ENCODE measurements at regions not wholly inside any gene's neighbourhood (a gene's known extent, or its start where the extent isn't known, plus 50 kb on each side); places are given as distances from the start of the nearest gene placed in this dataset.
"Not testable (repeated sequence)": the region's sequence is repeated elsewhere in the genome, so short reads cannot be mapped to it uniquely, and the experiment has no call there.

- ChIA-PET POLR2A (no interaction called here), CTCF (no interaction called here)
These were observed 619.7 kb downstream of the GATA3 start for GRCh38 chr10:8674230-8674629.

GRCh38 chr10:8677642-8678041 lies 623.2 kb downstream of the GATA3 start:
- CTCF ChIA-PET, result no interaction called here
- POLR2A ChIA-PET, result no interaction called here

GRCh38 chr10:8684916-8685315 lies 630.4 kb downstream of the GATA3 start:
- POLR2A ChIA-PET, CTCF ChIA-PET: not testable (repeated sequence)

GRCh38 chr10:8688881-8689280 lies 634.4 kb downstream of the GATA3 start:
- POLR2A ChIA-PET, result no interaction called here
- CTCF ChIA-PET, result no interaction called here

GRCh38 chr10:8691498-8692017 lies 637.1 kb downstream of the GATA3 start:
- CTCF ChIA-PET, result no interaction called here
- POLR2A ChIA-PET, result no interaction called here

- CTCF ChIA-PET, POLR2A ChIA-PET: not testable (repeated sequence)
These were observed 639.1 kb downstream of the GATA3 start for GRCh38 chr10:8693635-8694034.

- CTCF ChIA-PET, result no interaction called here
- POLR2A ChIA-PET, result no interaction called here
These were observed 642.3 kb downstream of the GATA3 start for GRCh38 chr10:8696746-8697145.

- ChIA-PET CTCF (no interaction called here), POLR2A (no interaction called here)
These were observed 646.2 kb downstream of the GATA3 start for GRCh38 chr10:8700689-8701088.

- POLR2A ChIA-PET, result no interaction called here
- CTCF ChIA-PET, result no interaction called here
These were observed 647.7 kb downstream of the GATA3 start for GRCh38 chr10:8702181-8702580.

- CTCF ChIA-PET, result no interaction called here
- POLR2A ChIA-PET, result no interaction called here
These were observed 650.9 kb downstream of the GATA3 start for GRCh38 chr10:8705415-8705814.

- POLR2A ChIA-PET, result no interaction called here
- CTCF ChIA-PET, result no interaction called here
These were observed 658.2 kb downstream of the GATA3 start for GRCh38 chr10:8712656-8713055.

- ChIA-PET CTCF (no interaction called here), POLR2A (no interaction called here)
These were observed 665.5 kb downstream of the GATA3 start for GRCh38 chr10:8719971-8720370.

- CTCF ChIA-PET, result no interaction called here
- POLR2A ChIA-PET, result no interaction called here
These were observed 667.2 kb downstream of the GATA3 start for GRCh38 chr10:8721650-8722049.

- ChIA-PET POLR2A (no interaction called here), CTCF (no interaction called here)
These were observed 668.3 kb downstream of the GATA3 start for GRCh38 chr10:8722835-8723234.

- ChIA-PET POLR2A (no interaction called here), CTCF (no interaction called here)
These were observed 670.9 kb downstream of the GATA3 start for GRCh38 chr10:8725343-8725742.

GRCh38 chr10:8726084-8726778 lies 671.7 kb downstream of the GATA3 start:
- POLR2A ChIA-PET, result no interaction called here

GRCh38 chr10:8726779-8727084 lies 672.2 kb downstream of the GATA3 start:
- POLR2A ChIA-PET, result no interaction called here
- CTCF ChIA-PET, result no interaction called here

More at GRCh38 chr10:8726084-8726778, 671.7 kb downstream of the GATA3 start:
- CTCF ChIA-PET, result no interaction called here

GRCh38 chr10:8731121-8732095 lies 676.9 kb downstream of the GATA3 start:
- POLR2A ChIA-PET, result no interaction called here
- CTCF ChIA-PET, result no interaction called here

GRCh38 chr10:8738987-8739386 lies 684.5 kb downstream of the GATA3 start:
- CTCF ChIA-PET, result interaction anchor here (1.5 kb wide), 1 partner anchor 36 kb away, joined by 3 read pairs; no protein-coding TSS in a partner anchor
- POLR2A ChIA-PET, result no interaction called here

- POLR2A ChIA-PET, result no interaction called here
- CTCF ChIA-PET, result no interaction called here
These were observed 697.8 kb downstream of the GATA3 start for GRCh38 chr10:8752146-8752843.

- ChIA-PET CTCF (no interaction called here), POLR2A (no interaction called here)
These were observed 703.5 kb downstream of the GATA3 start for GRCh38 chr10:8758029-8758428.
